Fibroblast of lung (primary cell): ENCODE measurements at regions not wholly inside any gene's neighbourhood (a gene's known extent, or its start where the extent isn't known, plus 50 kb on each side); places are given as distances from the start of the nearest gene placed in this dataset.

Source experiments
- DNase-seq, 2 donors: peaks; one replicate each; pipeline versions ENCODE4 v3.0.0 to v3.0.0-alpha.2; 2010; ENCODE audit warnings: low read depth in 2 of 2
- H2AFZ ChIP-seq: 2 replicates; pipeline ENCODE4 v1.5.1; 2012; ENCODE audit warnings: low read length, control low read depth, inconsistent platforms
- H3K27ac ChIP-seq: 2 replicates; pipeline ENCODE4 v1.5.1; 2011; ENCODE audit warnings: low read length, control low read depth; ENCODE audit not compliant: insufficient read depth
- H3K27me3 ChIP-seq: 2 replicates; pipeline ENCODE4 v1.5.1; 2011; ENCODE audit warnings: mild to moderate bottlenecking, low read length; ENCODE audit not compliant: control insufficient read depth, insufficient read depth
- H3K36me3 ChIP-seq: 2 replicates; pipeline ENCODE4 v1.5.1; 2011; ENCODE audit warnings: low read length; ENCODE audit not compliant: control insufficient read depth, insufficient read depth
- H3K4me1 ChIP-seq: 2 replicates; pipeline ENCODE4 v1.5.1; 2011; ENCODE audit warnings: low read length; ENCODE audit not compliant: control insufficient read depth, insufficient read depth; ENCODE audit errors: extremely low read depth
- H3K4me2 ChIP-seq: 2 replicates; pipeline ENCODE4 v1.5.1; 2011; ENCODE audit warnings: low read length, control low read depth; ENCODE audit not compliant: insufficient read depth; ENCODE audit errors: extremely low read depth
- H3K4me3 ChIP-seq, 4 experiments: fragments of 200-600 bp in 1 of 4; sonication (generic) in 1 of 4; replicated peaks in 1 of 4; 2 replicates each; pipeline ENCODE4 v1.5.1; 2011 to 2016; ENCODE audit warnings: low read length in 4 of 4, low read depth in 3 of 4, mild to moderate bottlenecking in 3 of 4, control low read depth in 2 of 4, inconsistent platforms in 1 of 4, mixed read lengths in 1 of 4; ENCODE audit not compliant: insufficient read depth in 1 of 4; ENCODE audit errors: control extremely low read depth in 1 of 4
- H3K79me2 ChIP-seq: 2 replicates; pipeline ENCODE4 v1.5.1; 2012; ENCODE audit warnings: mild to moderate bottlenecking, low read length, inconsistent platforms; ENCODE audit not compliant: control insufficient read depth, insufficient read depth
- H3K9ac ChIP-seq: 2 replicates; pipeline ENCODE4 v1.5.1; 2011; ENCODE audit warnings: mild to moderate bottlenecking, low read length, control low read depth; ENCODE audit not compliant: insufficient read depth
- H3K9me3 ChIP-seq: 2 replicates; pipeline ENCODE4 v1.5.1; 2012; ENCODE audit warnings: low read depth, low read length; ENCODE audit not compliant: control insufficient read depth, insufficient read depth
- H4K20me1 ChIP-seq: 2 replicates; pipeline ENCODE4 v1.5.1; 2011; ENCODE audit warnings: low read length; ENCODE audit not compliant: control insufficient read depth, insufficient read depth; ENCODE audit errors: extremely low read depth
- CTCF ChIP-seq, 2 donors: IDR thresholded peaks in 1 of 2; conservative IDR thresholded peaks in 1 of 2; 1 replicate in 1 of 2; 2 replicates in 1 of 2; pipeline ENCODE4 v1.5.1; 2011 to 2012; ENCODE audit warnings: low read length in 2 of 2, control low read depth in 1 of 2, inconsistent platforms in 1 of 2, low read depth in 1 of 2, mild to moderate bottlenecking in 1 of 2
- EZH2 ChIP-seq: IDR thresholded peaks from 2 replicates; pipeline ENCODE4 v1.5.1; 2012; ENCODE audit warnings: low read length, control low read depth, mild to moderate bottlenecking; ENCODE audit errors: missing control alignments

GRCh38 chr2:122194546-122194945 is 439.1 kb downstream of the TSN start:
- H3K36me3 ChIP-seq: no peaks in the 10 kb centered on the region
- H4K20me1 ChIP-seq: no peaks in the 10 kb centered on the region
- TF ChIP-seq EZH2 (no peak), CTCF (conservative IDR thresholded peaks at IDR 0.05 in 1 of 2, IDR thresholded peaks at IDR 0.05 in 1 of 2; ENCODE audit: low read depth in 1 of 2, low read length in 2 of 2) (no peak)
- no peak overlapping the region for H3K4me3 ChIP-seq
- H3K27me3 ChIP-seq: no peaks in the 10 kb centered on the region
- H3K79me2 ChIP-seq: no peaks in the 10 kb centered on the region
- no peak overlapping the region for H3K9ac ChIP-seq
- DNase-seq: no peak
- H2AFZ ChIP-seq: no peak overlapping the region
- H3K4me2 ChIP-seq: no peak overlapping the region
- no peaks in the 10 kb centered on the region for H3K9me3 ChIP-seq
- H3K27ac ChIP-seq: no peak overlapping the region
- H3K4me1 ChIP-seq: no peaks in the 10 kb centered on the region

- Histone ChIP-seq H3K4me2 (no peak overlapping the region), H2AFZ (no peak overlapping the region), H3K9me3 (no peaks in the 10 kb centered on the region), H3K9ac (no peak overlapping the region), H3K4me3 (no peak overlapping the region), H3K27me3 (no peaks in the 10 kb centered on the region), H4K20me1 (no peaks in the 10 kb centered on the region), H3K4me1 (no peaks in the 10 kb centered on the region), H3K79me2 (no peaks in the 10 kb centered on the region), H3K36me3 (no peaks in the 10 kb centered on the region), H3K27ac (no peak overlapping the region)
- peak; percentile 59 to 90 for DNase-seq
- TF ChIP-seq EZH2 (no peak), CTCF (conservative IDR thresholded peaks at IDR 0.05 in 1 of 2, IDR thresholded peaks at IDR 0.05 in 1 of 2; ENCODE audit: low read depth in 1 of 2, low read length in 2 of 2) (peak in 1 of 2 donors; percentile 1)
Measured at GRCh38 chr2:122203523-122203922, 448.1 kb downstream of the TSN start.

- Histone ChIP-seq H3K27ac (no peak overlapping the region), H3K4me1 (no peaks in the 10 kb centered on the region), H3K79me2 (no peaks in the 10 kb centered on the region), H3K4me2 (no peak overlapping the region), H4K20me1 (no peaks in the 10 kb centered on the region), H2AFZ (no peak overlapping the region), H3K36me3 (no peaks in the 10 kb centered on the region), H3K9me3 (no peaks in the 10 kb centered on the region), H3K27me3 (no peaks in the 10 kb centered on the region), H3K4me3 (no peak overlapping the region), H3K9ac (no peak overlapping the region)
- no peak for TF ChIP-seq CTCF (conservative IDR thresholded peaks at IDR 0.05 in 1 of 2, IDR thresholded peaks at IDR 0.05 in 1 of 2; ENCODE audit: low read depth in 1 of 2, low read length in 2 of 2)
- TF ChIP-seq EZH2: no peak
- peak in 1 of 2 donors; percentile 25 for DNase-seq
Measured at GRCh38 chr2:122205641-122206040, 450.2 kb downstream of the TSN start.
